DOHH2 (cell line): ENCODE measurements at regions not wholly inside any gene's neighbourhood (a gene's known extent, or its start where the extent isn't known, plus 50 kb on each side); places are given as distances from the start of the nearest gene placed in this dataset.

Source experiments
- H3F3A ChIP-seq: fragments of 200-600 bp; sonication (generic), shearing (Covaris generic); 2 replicates; pipeline ENCODE4 v1.6.0; 2016; ENCODE audit warnings: antibody characterized with exemption, mild to moderate bottlenecking; ENCODE audit not compliant: control insufficient read depth, insufficient read depth
- H3K27ac ChIP-seq: fragments of 200-600 bp; sonication (generic); 2 replicates; pipeline ENCODE4 v1.5.1; 2014; ENCODE audit warnings: low read depth, mild to moderate bottlenecking, low read length, moderate library complexity
- H3K27me3 ChIP-seq: fragments of 200-600 bp; sonication (generic); 2 replicates; pipeline ENCODE4 v1.6.1; 2014; ENCODE audit warnings: mild to moderate bottlenecking, low read length, mixed read lengths; ENCODE audit not compliant: control insufficient read depth
- H3K36me3 ChIP-seq: fragments of 200-600 bp; sonication (generic); 2 replicates; pipeline ENCODE4 v1.6.1; 2014; ENCODE audit warnings: mild to moderate bottlenecking, low read length, moderate library complexity, mixed read lengths; ENCODE audit not compliant: control insufficient read depth
- H3K4me1 ChIP-seq: fragments of 200-600 bp; sonication (generic); 2 replicates; pipeline ENCODE4 v1.6.1; 2014; ENCODE audit warnings: mild to moderate bottlenecking, low read length, mixed read lengths; ENCODE audit not compliant: control insufficient read depth
- H3K4me2 ChIP-seq: fragments of 200-600 bp; sonication (generic); 2 replicates; pipeline ENCODE4 v1.6.0; 2014; ENCODE audit warnings: mild to moderate bottlenecking, low read length, moderate library complexity
- H3K4me3 ChIP-seq: fragments of 200-600 bp; sonication (generic); 2 replicates; pipeline ENCODE4 v1.5.1; 2014; ENCODE audit warnings: mild to moderate bottlenecking, low read length, mixed read lengths
- H3K79me2 ChIP-seq: fragments of 200-600 bp; sonication (generic); 2 replicates; pipeline ENCODE4 v1.6.1; 2014; ENCODE audit warnings: mild to moderate bottlenecking, low read length, mixed read lengths; ENCODE audit not compliant: control insufficient read depth
- H3K9me2 ChIP-seq: fragments of 200-600 bp; sonication (generic); replicated peaks from 2 replicates; pipeline ENCODE4 v1.6.1; 2014; ENCODE audit warnings: mild to moderate bottlenecking, low read length, mixed read lengths; ENCODE audit not compliant: control insufficient read depth
- H3K9me3 ChIP-seq: fragments of 200-600 bp; sonication (generic); 2 replicates; pipeline ENCODE4 v1.6.1; 2014; ENCODE audit warnings: antibody characterized with exemption, low read length, mixed read lengths; ENCODE audit not compliant: control insufficient read depth, insufficient read depth
- H4K20me1 ChIP-seq: fragments of 200-600 bp; sonication (generic); 2 replicates; pipeline ENCODE4 v1.6.0; 2014; ENCODE audit warnings: low read depth, mild to moderate bottlenecking, antibody characterized with exemption, low read length, moderate library complexity; ENCODE audit not compliant: control insufficient read depth, insufficient read depth
- EZH2phosphoT487 ChIP-seq: fragments of 200-600 bp; sonication (generic); IDR thresholded peaks from 2 replicates; pipeline ENCODE4 v1.6.1; 2017; ENCODE audit warnings: borderline replicate concordance, mild to moderate bottlenecking, antibody characterized with exemption, low read length, moderate library complexity, mixed read lengths
- TF ChIP-seq, protein P1 (sequence below): fragments of 200-600 bp; sonication (generic); IDR thresholded peaks from one replicate; pipeline ENCODE4 v1.5.1; 2014; ENCODE audit warnings: antibody characterized with exemption, mild to moderate bottlenecking, low read depth, low read length; ENCODE audit not compliant: poor library complexity, severe bottlenecking

GRCh38 chr11:122045181-122045586, 70.8 kb downstream of the BLID start:
- Histone ChIP-seq H3K9me3 (no peaks in the 10 kb centered on the region), H3K36me3 (no peaks in the 10 kb centered on the region), H3K4me3 (no peak overlapping the region), H3K27me3 (no peaks in the 10 kb centered on the region), H3K27ac (no peak overlapping the region), H3K4me2 (no peak overlapping the region), H3K9me2 (no peaks in the 10 kb centered on the region), H3K79me2 (no peaks in the 10 kb centered on the region), H3F3A (no peaks in the 10 kb centered on the region), H4K20me1 (no peaks in the 10 kb centered on the region), H3K4me1 (no peaks in the 10 kb centered on the region)
- no peak for TF ChIP-seq EZH2phosphoT487
- TF ChIP-seq, protein P1, sequence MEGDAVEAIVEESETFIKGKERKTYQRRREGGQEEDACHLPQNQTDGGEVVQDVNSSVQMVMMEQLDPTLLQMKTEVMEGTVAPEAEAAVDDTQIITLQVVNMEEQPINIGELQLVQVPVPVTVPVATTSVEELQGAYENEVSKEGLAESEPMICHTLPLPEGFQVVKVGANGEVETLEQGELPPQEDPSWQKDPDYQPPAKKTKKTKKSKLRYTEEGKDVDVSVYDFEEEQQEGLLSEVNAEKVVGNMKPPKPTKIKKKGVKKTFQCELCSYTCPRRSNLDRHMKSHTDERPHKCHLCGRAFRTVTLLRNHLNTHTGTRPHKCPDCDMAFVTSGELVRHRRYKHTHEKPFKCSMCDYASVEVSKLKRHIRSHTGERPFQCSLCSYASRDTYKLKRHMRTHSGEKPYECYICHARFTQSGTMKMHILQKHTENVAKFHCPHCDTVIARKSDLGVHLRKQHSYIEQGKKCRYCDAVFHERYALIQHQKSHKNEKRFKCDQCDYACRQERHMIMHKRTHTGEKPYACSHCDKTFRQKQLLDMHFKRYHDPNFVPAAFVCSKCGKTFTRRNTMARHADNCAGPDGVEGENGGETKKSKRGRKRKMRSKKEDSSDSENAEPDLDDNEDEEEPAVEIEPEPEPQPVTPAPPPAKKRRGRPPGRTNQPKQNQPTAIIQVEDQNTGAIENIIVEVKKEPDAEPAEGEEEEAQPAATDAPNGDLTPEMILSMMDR: no peak

- no peaks in the 10 kb centered on the region for H3K9me2 ChIP-seq
- H3K27ac ChIP-seq: no peak overlapping the region
- H3K4me1 ChIP-seq: no peaks in the 10 kb centered on the region
- no peaks in the 10 kb centered on the region for H3K9me3 ChIP-seq
- no peaks in the 10 kb centered on the region for H3K79me2 ChIP-seq
- no peaks in the 10 kb centered on the region for H3K36me3 ChIP-seq
- H3K4me2 ChIP-seq: no peak overlapping the region
- H4K20me1 ChIP-seq: no peaks in the 10 kb centered on the region
- no peak overlapping the region for H3K4me3 ChIP-seq
- no peak for TF ChIP-seq EZH2phosphoT487
- TF ChIP-seq, protein P1: no peak
- no peaks in the 10 kb centered on the region for H3K27me3 ChIP-seq
- H3F3A ChIP-seq: no peaks in the 10 kb centered on the region
These were observed 71.9 kb downstream of the BLID start for GRCh38 chr11:122044086-122044485.

- H3K9me3 ChIP-seq: no peaks in the 10 kb centered on the region
- no peaks in the 10 kb centered on the region for H3K36me3 ChIP-seq
- no peaks in the 10 kb centered on the region for H4K20me1 ChIP-seq
- H3K4me1 ChIP-seq: no peaks in the 10 kb centered on the region
- H3K79me2 ChIP-seq: no peaks in the 10 kb centered on the region
- H3K27ac ChIP-seq: no peak overlapping the region
- H3F3A ChIP-seq: no peaks in the 10 kb centered on the region
- H3K27me3 ChIP-seq: no peaks in the 10 kb centered on the region
- no peak for TF ChIP-seq EZH2phosphoT487
- TF ChIP-seq, protein P1: no peak
- H3K9me2 ChIP-seq: no peaks in the 10 kb centered on the region
- H3K4me3 ChIP-seq: no peak overlapping the region
- no peak overlapping the region for H3K4me2 ChIP-seq
These were observed 73.0 kb downstream of the BLID start for GRCh38 chr11:122042981-122043380.

DNA sequence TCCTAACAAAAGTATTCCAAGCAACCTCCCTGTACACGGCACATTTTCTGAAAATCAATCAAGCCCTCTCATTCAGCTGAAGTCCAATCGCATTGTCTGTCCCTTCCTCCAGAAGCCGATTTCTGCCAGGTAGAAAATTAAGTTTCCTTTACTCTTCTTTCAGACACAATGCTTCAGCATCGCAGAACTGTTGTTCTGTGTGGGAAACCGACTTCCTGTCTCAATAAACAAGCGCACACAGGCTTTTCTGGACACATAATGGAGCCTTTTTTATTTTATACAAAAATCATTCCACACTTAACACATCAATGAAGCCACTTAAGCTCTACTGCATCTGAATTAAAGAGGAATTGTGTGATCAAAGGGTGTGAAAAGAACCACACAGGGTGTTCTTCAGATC, 75.6 kb downstream of the BLID start:
- H3F3A ChIP-seq: no peaks in the 10 kb centered on the region

More for the DNA sequence above, 75.6 kb downstream of the BLID start:
- Histone ChIP-seq H4K20me1 (no peaks in the 10 kb centered on the region), H3K27ac (no peak overlapping the region), H3K9me2 (no peaks in the 10 kb centered on the region), H3K79me2 (no peaks in the 10 kb centered on the region), H3K4me3 (no peak overlapping the region), H3K4me1 (no peaks in the 10 kb centered on the region), H3K9me3 (no peaks in the 10 kb centered on the region), H3K27me3 (no peaks in the 10 kb centered on the region), H3K4me2 (no peak overlapping the region), H3K36me3 (no peaks in the 10 kb centered on the region)
- TF ChIP-seq EZH2phosphoT487: no peak
- TF ChIP-seq, protein P1: no peak
